ENCODE measurements at regions not wholly inside any gene's neighbourhood (a gene's known extent, or its start where the extent isn't known, plus 50 kb on each side); places are given as distances from the start of the nearest gene placed in this dataset.
A peak's percentile ranks its signal among the peaks of the same experiment; 100 is the strongest.

GRCh38 chr9:93814077-93814956, 140.8 kb downstream of the BARX1 start:
- DNase-seq: peak in 1 of 4 donors; percentile 7
- 31 to 36% methylated on average over 8 to 12 of the region's 12 CpGs for WGBS, 2 donors

GRCh38 chr9:93813221-93814076, 141.7 kb downstream of the BARX1 start:
- Histone ChIP-seq H3K36me3 (replicated peaks in 1 of 2; ENCODE audit: insufficient read depth in 1 of 2, low read depth in 2 of 2) (no peaks in the 10 kb centered on the region), H3K9me3 (no peaks in the 10 kb centered on the region), H3K27ac (no peak overlapping the region), H3K4me3 (no peak overlapping the region), H3K27me3 (no peaks in the 10 kb centered on the region), H3K4me1 (no peaks in the 10 kb centered on the region)
- intact Hi-C loops (cut with DNase I): no loop called here
- 53 to 56% methylated on average over 7 of the region's 7 CpGs for WGBS, 2 donors
- ATAC-seq: no peak
- no peak for TF ChIP-seq POLR2A (IDR thresholded peaks at IDR 0.05)
- no peak for TF ChIP-seq CTCF (IDR thresholded peaks at IDR 0.05)
- no peak for DNase-seq

More at GRCh38 chr9:93814077-93814956, 140.8 kb downstream of the BARX1 start:
- H3K4me3 ChIP-seq: no peak overlapping the region
- H3K9me3 ChIP-seq: no peaks in the 10 kb centered on the region
- H3K4me1 ChIP-seq: no peaks in the 10 kb centered on the region
- no peak for TF ChIP-seq POLR2A (IDR thresholded peaks at IDR 0.05)
- peak in 2 of 7 experiments; percentile 3 to 4 for TF ChIP-seq CTCF (IDR thresholded peaks at IDR 0.05)
- no peak for ATAC-seq
- no peak overlapping the region for H3K27ac ChIP-seq
- intact Hi-C loops (cut with DNase I): no loop called here
- no peaks in the 10 kb centered on the region for H3K27me3 ChIP-seq
- H3K36me3 ChIP-seq (replicated peaks in 1 of 2; ENCODE audit: insufficient read depth in 1 of 2, low read depth in 2 of 2): no peaks in the 10 kb centered on the region

GRCh38 chr9:93812410-93812668, 142.8 kb downstream of the BARX1 start:
- TF ChIP-seq POLR2A (IDR thresholded peaks at IDR 0.05): no peak
- no peak for TF ChIP-seq CTCF (IDR thresholded peaks at IDR 0.05)
- H3K36me3 ChIP-seq (replicated peaks in 1 of 2; ENCODE audit: insufficient read depth in 1 of 2, low read depth in 2 of 2): no peaks in the 10 kb centered on the region
- no peak overlapping the region for H3K27ac ChIP-seq
- no peak overlapping the region for H3K4me3 ChIP-seq
- no peak for ATAC-seq
- intact Hi-C loops (cut with DNase I): no loop called here
- H3K27me3 ChIP-seq: no peaks in the 10 kb centered on the region
- WGBS, 2 donors: 100% methylated on average over 1 of the region's 1 CpG; no CpG with 5 or more reads in 1 of the 2 donors
- H3K9me3 ChIP-seq: no peaks in the 10 kb centered on the region
- no peak for DNase-seq
- H3K4me1 ChIP-seq: no peaks in the 10 kb centered on the region

- Histone ChIP-seq H3K27ac (no peak overlapping the region), H3K4me3 (no peak overlapping the region), H3K4me1 (no peaks in the 10 kb centered on the region), H3K27me3 (no peaks in the 10 kb centered on the region), H3K9me3 (no peaks in the 10 kb centered on the region), H3K36me3 (replicated peaks in 1 of 2; ENCODE audit: insufficient read depth in 1 of 2, low read depth in 2 of 2) (no peaks in the 10 kb centered on the region)
- no peak for ATAC-seq
- TF ChIP-seq CTCF (IDR thresholded peaks at IDR 0.05) (no peak), POLR2A (IDR thresholded peaks at IDR 0.05) (no peak)
- intact Hi-C loops (cut with DNase I): no loop called here
- WGBS, 2 donors: 44 to 51% methylated on average over 42 to 44 of the region's 45 CpGs
- DNase-seq: no peak
Measured at GRCh38 chr9:93810028-93810971, 144.9 kb downstream of the BARX1 start.

All from body of pancreas (tissue), 4 donors.